ENCODE measurements at regions not wholly inside any gene's neighbourhood (a gene's known extent, or its start where the extent isn't known, plus 50 kb on each side); places are given as distances from the start of the nearest gene placed in this dataset.
"Not testable (repeated sequence)": the region's sequence is repeated elsewhere in the genome, so short reads cannot be mapped to it uniquely, and the experiment has no call there.

- no peak for DNase-seq (ENCODE audit: low spot score)
These were observed 105.0 kb downstream of the OTUD1 start for GRCh38 chr10:23543691-23544380.

- DNase-seq (ENCODE audit: low spot score): not testable (repeated sequence)
These were observed 107.0 kb downstream of the OTUD1 start for GRCh38 chr10:23545866-23546265.

- DNase-seq (ENCODE audit: low spot score): no peak
These were observed 118.0 kb downstream of the OTUD1 start for GRCh38 chr10:23556727-23557440.

GRCh38 chr10:23557777-23558176, 118.9 kb downstream of the OTUD1 start:
- no peak for DNase-seq (ENCODE audit: low spot score)

GRCh38 chr10:23558361-23558799, 119.5 kb downstream of the OTUD1 start:
- DNase-seq (ENCODE audit: low spot score): no peak

- DNase-seq (ENCODE audit: low spot score): no peak
These were observed 130.1 kb downstream of the OTUD1 start for GRCh38 chr10:23568996-23569395.

GRCh38 chr10:23571884-23572283, 133.0 kb downstream of the OTUD1 start:
- DNase-seq (ENCODE audit: low spot score): no peak

GRCh38 chr10:23581906-23582450, 143.1 kb downstream of the OTUD1 start:
- DNase-seq (ENCODE audit: low spot score): no peak

GRCh38 chr10:23584396-23584795, 145.5 kb downstream of the OTUD1 start:
- no peak for DNase-seq (ENCODE audit: low spot score)

GRCh38 chr10:23585186-23585585, 146.3 kb downstream of the OTUD1 start:
- no peak for DNase-seq (ENCODE audit: low spot score)

GRCh38 chr10:23585666-23586065, 146.8 kb downstream of the OTUD1 start:
- DNase-seq (ENCODE audit: low spot score): no peak

GRCh38 chr10:23595278-23595677, 156.4 kb downstream of the OTUD1 start:
- DNase-seq (ENCODE audit: low spot score): not testable (repeated sequence)

- DNase-seq (ENCODE audit: low spot score): no peak
These were observed 165.7 kb downstream of the OTUD1 start for GRCh38 chr10:23604613-23605012.

- DNase-seq (ENCODE audit: low spot score): no peak
These were observed 167.6 kb downstream of the OTUD1 start for GRCh38 chr10:23606456-23606855.

GRCh38 chr10:23608926-23609325, 170.1 kb downstream of the OTUD1 start:
- DNase-seq (ENCODE audit: low spot score): no peak

- DNase-seq (ENCODE audit: low spot score): no peak
These were observed 171.9 kb downstream of the OTUD1 start for GRCh38 chr10:23610626-23611307.

- no peak for DNase-seq (ENCODE audit: low spot score)
These were observed 172.6 kb downstream of the OTUD1 start for GRCh38 chr10:23611308-23612029.

- DNase-seq (ENCODE audit: low spot score): no peak
These were observed 175.0 kb downstream of the OTUD1 start for GRCh38 chr10:23613900-23614299.

GRCh38 chr10:23614483-23614882, 175.6 kb downstream of the OTUD1 start:
- DNase-seq (ENCODE audit: low spot score): no peak

- no peak for DNase-seq (ENCODE audit: low spot score)
These were observed 191.5 kb downstream of the OTUD1 start for GRCh38 chr10:23630376-23630775.

GRCh38 chr10:23630885-23631284, 192.0 kb downstream of the OTUD1 start:
- DNase-seq (ENCODE audit: low spot score): no peak
